Right lobe of liver (tissue), 6 donors: ENCODE measurements at regions not wholly inside any gene's neighbourhood (a gene's known extent, or its start where the extent isn't known, plus 50 kb on each side); places are given as distances from the start of the nearest gene placed in this dataset.

Source experiments
- ATAC-seq, 4 donors: fragments of 200-7000 bp; cut with Tn5 transposase; one replicate each; pipeline ENCODE4 v1.9.1; 2020; ENCODE audit warnings: mild to moderate bottlenecking in 4 of 4, moderate library complexity in 4 of 4
- DNase-seq, 3 donors: peaks; one replicate each; pipeline ENCODE4 v3.0.0-alpha.2; 2020
- H3K27ac ChIP-seq, 3 donors: fragments of 200-600 bp; one replicate each; pipeline ENCODE4 v1.8.0; 2022
- H3K27me3 ChIP-seq, 2 donors: fragments of 200-600 bp; one replicate each; pipeline ENCODE4 v1.8.0; 2022
- H3K36me3 ChIP-seq, 4 donors: fragments of 200-600 bp; sonication (generic) in 1 of 4; one replicate each; pipeline versions ENCODE4 v1.5.1 to v1.8.0; 2017 to 2022; ENCODE audit warnings: control low read depth in 1 of 4
- H3K4me1 ChIP-seq, 4 donors: fragments of 200-600 bp; sonication (generic) in 1 of 4; one replicate each; pipeline versions ENCODE4 v1.5.1 to v1.8.0; 2017 to 2022; ENCODE audit warnings: control low read depth in 1 of 4
- H3K4me3 ChIP-seq, 3 donors: fragments of 200-600 bp; one replicate each; pipeline ENCODE4 v1.8.0; 2022
- H3K9me3 ChIP-seq, 4 donors: fragments of 200-600 bp; sonication (generic) in 1 of 4; one replicate each; pipeline versions ENCODE4 v1.5.1 to v1.8.0; 2017 to 2022; ENCODE audit warnings: control low read depth in 1 of 4
- CTCF ChIP-seq, 4 donors: fragments of 200-600 bp in 3 of 4; fragments of 450-650 bp in 1 of 4; IDR thresholded peaks; one replicate each; pipeline versions ENCODE4 v1.5.1 to v1.8.0; 2016 to 2022; ENCODE audit warnings: antibody characterized with exemption in 4 of 4, mild to moderate bottlenecking in 2 of 4
- POLR2A ChIP-seq: fragments of 450-650 bp; IDR thresholded peaks from one replicate; pipeline ENCODE4 v1.6.1; 2017; ENCODE audit warnings: antibody characterized with exemption, mild to moderate bottlenecking
- WGBS: methylation state at CpG from one replicate; pipeline ENCODE4 v1.1.6; 2018; ENCODE audit warnings: low coverage, low lambda C conversion rate; ENCODE audit not compliant: insufficient coverage; ENCODE audit errors: missing lambda C conversion rate; 5-methylcytosine and 5-hydroxymethylcytosine counted together
- intact Hi-C, 2 donors: fragments of 100-400 bp; cut with DNase I; formaldehyde crosslinking; loops; one replicate each; pipeline versions ENCODE4 v1.11.2 to v1.14.1; 2022
- donor health status: DM: no; HTN: yes; CAD: no.
- donor health status: DM: no; HTN: no; CAD: no.
- donor health status: DM: no; HTN: no; CAD: no.
- donor health status: DM: no; HTN: yes; CAD: no.
- donor health status: DM: no; HTN: yes; CAD: no.

GRCh38 chr4:154927126-154927680, 146.1 kb downstream of the RBM46 start:
- Histone ChIP-seq H3K27me3 (no peaks in the 10 kb centered on the region), H3K4me3 (no peak overlapping the region), H3K4me1 (no peaks in the 10 kb centered on the region), H3K9me3 (no peaks in the 10 kb centered on the region), H3K27ac (no peak overlapping the region), H3K36me3 (no peaks in the 10 kb centered on the region)
- DNase-seq: no peak
- intact Hi-C loops: no loop called here
- no peak for ATAC-seq
- WGBS: 85% methylated on average over 3 of the region's 3 CpGs
- TF ChIP-seq CTCF (IDR thresholded peaks at IDR 0.05): no peak
- no peak for TF ChIP-seq POLR2A

- no peak overlapping the region for H3K27ac ChIP-seq
- H3K9me3 ChIP-seq: no peaks in the 10 kb centered on the region
- peak; percentile 13 to 46 (median 38) for TF ChIP-seq CTCF (IDR thresholded peaks at IDR 0.05)
- TF ChIP-seq POLR2A: no peak
- H3K27me3 ChIP-seq: no peaks in the 10 kb centered on the region
- no peak overlapping the region for H3K4me3 ChIP-seq
- intact Hi-C loops: no loop called here
- 39% methylated on average over 6 of the region's 6 CpGs for WGBS
- DNase-seq (no peak), ATAC-seq (peak in 3 of 4 donors; percentile 43 to 57 (median 50))
- no peaks in the 10 kb centered on the region for H3K36me3 ChIP-seq
- H3K4me1 ChIP-seq: no peaks in the 10 kb centered on the region
Measured at GRCh38 chr4:154928640-154929257, 147.7 kb downstream of the RBM46 start.

GRCh38 chr4:154936873-154937272, 155.8 kb downstream of the RBM46 start:
- peak in 1 of 4 donors; percentile 16 for ATAC-seq
- Histone ChIP-seq H3K4me3 (no peak overlapping the region), H3K36me3 (no peaks in the 10 kb centered on the region), H3K4me1 (no peaks in the 10 kb centered on the region), H3K9me3 (no peaks in the 10 kb centered on the region), H3K27me3 (no peaks in the 10 kb centered on the region), H3K27ac (no peak overlapping the region)
- intact Hi-C loops: no loop called here
- DNase-seq: no peak
- WGBS: 100% methylated on average over 1 of the region's 3 CpGs
- TF ChIP-seq POLR2A (no peak), CTCF (IDR thresholded peaks at IDR 0.05) (no peak)

GRCh38 chr4:154939851-154940250, 158.8 kb downstream of the RBM46 start:
- H3K4me1 ChIP-seq: no peaks in the 10 kb centered on the region
- H3K27ac ChIP-seq: no peak overlapping the region
- intact Hi-C loops: no loop called here
- ATAC-seq: no peak
- no peaks in the 10 kb centered on the region for H3K27me3 ChIP-seq
- H3K36me3 ChIP-seq: no peaks in the 10 kb centered on the region
- DNase-seq: no peak
- WGBS: 44% methylated on average over 3 of the region's 3 CpGs
- H3K9me3 ChIP-seq: no peaks in the 10 kb centered on the region
- no peak overlapping the region for H3K4me3 ChIP-seq
- TF ChIP-seq POLR2A: no peak
- no peak for TF ChIP-seq CTCF (IDR thresholded peaks at IDR 0.05)
